Upper lobe of left lung (tissue), 4 donors: ENCODE measurements at regions not wholly inside any gene's neighbourhood (a gene's known extent, or its start where the extent isn't known, plus 50 kb on each side); places are given as distances from the start of the nearest gene placed in this dataset.

Experiments
- CTCF ChIP-seq, 6 experiments: fragments of 450-650 bp in 4 of 6; fragments of 200-600 bp in 2 of 6; sonication (generic) in 2 of 6; IDR thresholded peaks; one replicate each; pipeline ENCODE4 v1.5.1; 2016 to 2019; ENCODE audit warnings: antibody characterized with exemption in 6 of 6
- EP300 ChIP-seq, 4 donors: sonication (generic); formaldehyde crosslinking; IDR thresholded peaks; one replicate each; pipeline ENCODE4 v1.5.1; 2017; ENCODE audit warnings: antibody characterized with exemption in 4 of 4, control low read depth in 2 of 4
- POLR2A ChIP-seq, 4 donors: fragments of 450-650 bp; IDR thresholded peaks; one replicate each; pipeline ENCODE4 v1.5.1; 2016 to 2017; ENCODE audit warnings: antibody characterized with exemption in 4 of 4, mild to moderate bottlenecking in 2 of 4
- POLR2AphosphoS5 ChIP-seq, 2 donors: sonication (generic); formaldehyde crosslinking; IDR thresholded peaks; one replicate each; pipeline ENCODE4 v1.5.1; 2017; ENCODE audit warnings: antibody characterized with exemption in 2 of 2

- TF ChIP-seq POLR2AphosphoS5 (IDR thresholded peaks at IDR 0.05), result no peak
- TF ChIP-seq CTCF (IDR thresholded peaks at IDR 0.05), result no peak
- no peak for TF ChIP-seq EP300 (IDR thresholded peaks at IDR 0.05)
- TF ChIP-seq POLR2A (IDR thresholded peaks at IDR 0.05), result no peak
These were observed 316.9 kb upstream of the THSD7B start for GRCh38 chr2:136448432-136448831.
